ENCODE measurements at regions not wholly inside any gene's neighbourhood (a gene's known extent, or its start where the extent isn't known, plus 50 kb on each side); places are given as distances from the start of the nearest gene placed in this dataset.

DNA sequence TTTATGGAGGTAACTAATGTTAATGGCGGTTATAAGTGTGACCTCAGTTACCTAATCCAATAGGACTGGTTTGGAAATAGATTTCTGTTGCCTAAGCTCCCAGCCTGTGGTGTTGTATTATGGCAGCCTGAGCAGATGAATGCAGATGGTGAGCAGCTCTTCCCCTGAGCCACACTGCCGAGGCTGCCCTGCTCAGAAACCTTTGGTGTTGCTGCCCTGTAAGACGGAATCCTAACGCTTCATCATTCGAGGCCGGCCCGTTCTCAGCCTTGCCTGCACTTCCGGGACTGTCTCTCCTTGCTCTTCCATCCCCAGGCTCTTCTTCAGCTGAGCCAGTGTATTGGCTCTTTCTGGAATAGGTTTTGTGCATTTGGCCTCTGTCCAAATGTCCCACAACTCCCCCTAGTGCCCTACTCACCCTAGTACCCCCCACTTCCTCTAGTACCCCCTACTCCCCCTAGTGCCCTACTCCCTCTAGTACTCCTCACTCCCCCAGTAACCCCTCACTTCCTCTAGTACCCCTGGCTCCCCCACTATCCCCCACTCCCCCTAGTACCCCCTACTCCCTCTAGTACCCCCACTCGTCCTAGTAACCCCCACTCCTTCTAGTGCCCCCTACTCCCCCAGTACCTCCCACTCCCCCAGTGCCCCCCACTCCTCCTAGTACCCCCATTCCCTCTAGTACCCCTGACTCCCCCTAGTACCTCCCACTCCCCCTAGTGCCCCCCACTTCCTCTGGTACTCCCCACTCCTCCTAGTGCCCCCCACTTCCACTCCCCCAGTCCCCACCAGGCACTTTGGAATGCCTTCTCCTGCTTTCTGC lies 106.0 kb upstream of the TAF1B start:
- DNase-seq (ENCODE audit: low read depth, low spot score) = no peak
- H3K27ac ChIP-seq = no peak overlapping the region

DNA sequence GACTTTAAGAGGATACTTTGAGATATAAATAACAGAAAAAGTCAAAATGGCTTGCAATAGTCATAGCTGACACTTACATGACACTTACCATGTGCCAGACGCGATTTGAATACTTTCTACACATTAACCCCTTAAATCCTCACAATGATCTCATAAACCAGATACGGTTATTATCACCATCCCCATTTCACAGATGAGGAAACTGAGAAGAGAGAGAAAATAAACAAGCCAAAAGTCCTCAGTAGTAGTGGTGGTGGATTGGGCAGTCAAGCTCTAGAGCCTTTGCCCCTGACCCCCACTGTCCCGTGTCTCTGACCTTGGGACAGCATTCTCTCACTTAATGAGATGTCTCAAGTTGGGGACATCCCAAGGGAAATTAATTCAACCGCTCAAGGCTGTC lies 105.2 kb upstream of the TAF1B start:
- DNase-seq (ENCODE audit: low read depth, low spot score) = no peak
- H3K27ac ChIP-seq = no peak overlapping the region

DNA sequence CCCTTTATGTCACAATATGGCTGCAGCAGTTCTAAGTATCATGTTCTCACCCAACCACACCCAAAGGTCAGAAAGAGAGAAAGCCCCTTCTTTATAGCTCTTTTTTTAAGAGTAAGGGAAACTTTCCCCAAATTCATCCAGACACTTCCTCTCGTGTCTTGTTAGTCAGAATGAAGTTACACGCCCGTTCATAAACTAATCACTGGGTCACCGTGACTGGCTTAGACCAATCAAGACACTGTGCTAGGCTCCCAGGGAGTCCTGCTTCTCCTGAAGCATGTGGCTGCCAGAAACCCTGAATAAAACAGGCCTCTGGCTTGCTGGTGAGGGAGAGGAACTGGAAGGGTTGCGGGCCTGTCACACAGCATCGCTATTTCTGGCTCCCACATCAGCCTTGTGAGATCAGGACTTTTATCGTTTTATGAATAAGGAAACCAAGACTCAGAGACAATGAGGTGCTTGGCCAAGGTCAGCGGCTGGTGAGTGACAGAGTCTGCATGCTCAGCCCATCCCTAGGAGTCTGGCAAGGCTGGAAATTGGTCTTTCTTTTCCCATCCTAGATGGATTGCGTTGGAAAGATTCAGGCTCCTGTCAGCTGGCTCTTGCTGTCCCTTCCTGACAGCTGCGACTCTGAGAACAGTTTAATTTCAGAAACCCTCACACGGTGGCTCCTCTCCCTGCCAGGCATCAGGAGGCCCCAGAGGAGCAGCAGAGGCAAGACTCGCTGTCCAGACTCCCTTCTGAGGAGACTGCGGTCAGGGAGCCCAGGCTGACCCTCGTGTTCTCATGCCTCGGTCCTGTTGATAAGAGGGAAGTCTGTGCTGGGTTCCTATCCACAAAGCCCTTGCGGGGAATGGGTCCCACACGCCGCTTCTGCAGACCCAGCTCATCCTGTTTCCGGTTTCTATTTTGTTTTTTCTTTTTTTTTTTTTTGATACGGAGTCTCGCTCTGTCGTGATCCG lies 104.5 kb upstream of the TAF1B start:
- no peak overlapping the region for H3K27ac ChIP-seq

DNA sequence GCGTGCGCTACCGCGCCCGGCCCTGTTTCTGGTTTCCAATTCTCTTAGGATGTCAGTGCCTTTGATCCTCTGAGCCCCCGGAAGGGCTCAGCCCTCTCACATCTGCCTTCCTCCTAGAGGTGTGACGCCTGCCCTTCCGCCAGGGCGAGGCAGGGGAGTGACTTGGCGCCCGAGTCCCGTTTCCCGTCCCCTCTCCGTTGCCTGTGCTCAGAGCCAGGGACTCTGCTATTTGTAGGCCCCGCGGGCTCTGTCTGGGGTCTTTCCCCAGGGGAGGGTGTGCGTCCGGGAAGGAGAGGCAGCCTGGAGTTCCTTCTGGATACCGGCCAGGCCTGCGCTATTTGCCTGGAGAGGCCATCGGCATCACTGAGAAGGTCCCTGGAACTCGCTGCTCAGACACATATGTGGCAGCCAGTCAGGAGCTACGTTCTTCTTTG lies 103.7 kb upstream of the TAF1B start:
- no peak overlapping the region for H3K27ac ChIP-seq
- DNase-seq (ENCODE audit: low read depth, low spot score) = no peak

More for the DNA sequence above, 104.5 kb upstream of the TAF1B start:
- DNase-seq (ENCODE audit: low read depth, low spot score) = no peak

DNA sequence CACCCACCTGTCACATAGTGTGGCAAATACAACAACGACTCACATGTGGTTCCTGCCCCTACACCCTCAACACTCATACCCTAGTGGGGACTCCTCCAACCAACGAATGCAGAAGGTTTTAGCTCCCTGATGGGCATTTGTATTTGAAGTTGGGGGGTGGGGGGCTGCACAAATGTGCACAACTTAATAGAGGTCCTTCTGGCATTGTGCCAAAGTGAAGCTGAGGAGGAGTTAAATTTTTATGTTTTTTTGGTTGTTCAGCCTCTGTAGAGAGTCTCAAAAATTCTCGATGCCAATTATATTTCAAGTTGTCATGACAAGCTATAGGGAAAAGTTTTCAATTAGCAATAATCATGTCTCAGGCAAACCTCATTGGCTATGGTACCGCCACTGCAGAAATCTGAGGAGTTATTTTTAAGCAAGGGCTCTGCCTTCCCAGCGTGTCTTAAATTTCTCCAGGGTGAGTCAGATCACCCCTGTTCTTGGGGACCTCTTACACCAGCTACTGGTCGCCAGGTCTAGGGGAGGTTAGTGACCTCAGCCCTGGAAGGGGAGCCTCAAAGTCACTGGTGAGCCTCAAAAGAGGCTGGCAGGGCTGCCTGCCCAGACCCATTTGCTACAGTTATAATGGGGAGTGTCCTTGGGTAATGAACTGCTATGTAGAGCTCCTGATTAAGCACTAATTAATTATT lies 102.7 kb upstream of the TAF1B start:
- no peak for DNase-seq (ENCODE audit: low read depth, low spot score)

DNA sequence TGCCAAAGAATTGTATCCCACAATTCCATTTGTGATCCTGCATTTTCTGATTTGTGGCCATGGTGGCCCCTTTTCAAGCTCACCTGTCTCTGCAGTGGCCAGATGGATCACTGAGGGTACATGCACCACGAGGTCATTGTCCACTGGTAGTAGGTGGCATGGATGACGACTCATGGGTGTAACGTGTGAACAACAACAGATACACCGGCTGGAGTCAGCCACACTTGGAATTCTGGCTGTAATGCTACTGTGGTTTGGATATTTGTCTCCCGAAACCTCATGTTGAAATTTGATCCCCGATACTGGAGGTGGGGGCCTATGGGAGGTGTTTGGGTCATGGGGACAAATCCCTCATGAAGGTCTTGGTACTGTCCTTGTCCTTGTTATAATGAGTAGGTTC lies 102.2 kb upstream of the TAF1B start:
- H3K27ac ChIP-seq = no peak overlapping the region
- no peak for DNase-seq (ENCODE audit: low read depth, low spot score)

More for the DNA sequence above, 102.7 kb upstream of the TAF1B start:
- no peak overlapping the region for H3K27ac ChIP-seq

DNA sequence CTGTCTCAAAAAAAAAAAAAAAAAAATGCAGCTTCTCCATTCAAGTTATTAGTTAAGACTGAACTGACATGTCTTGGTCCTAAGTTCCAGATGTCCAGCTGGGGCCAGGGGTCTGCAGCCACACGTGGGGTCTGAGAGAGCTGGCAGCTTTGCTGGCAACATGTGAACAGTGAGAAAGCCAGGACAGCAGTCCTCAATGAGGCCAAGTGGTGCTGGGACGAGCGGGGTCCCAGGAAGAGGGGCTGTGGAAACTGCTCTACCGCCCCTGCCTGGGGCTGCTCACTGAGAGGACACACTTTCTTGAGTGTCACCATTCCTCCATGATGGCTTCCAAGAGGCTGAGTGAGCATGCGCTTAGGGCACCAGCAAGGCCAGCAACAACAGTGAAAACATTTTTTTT lies 100.7 kb upstream of the TAF1B start:
- DNase-seq (ENCODE audit: low read depth, low spot score) = no peak

DNA sequence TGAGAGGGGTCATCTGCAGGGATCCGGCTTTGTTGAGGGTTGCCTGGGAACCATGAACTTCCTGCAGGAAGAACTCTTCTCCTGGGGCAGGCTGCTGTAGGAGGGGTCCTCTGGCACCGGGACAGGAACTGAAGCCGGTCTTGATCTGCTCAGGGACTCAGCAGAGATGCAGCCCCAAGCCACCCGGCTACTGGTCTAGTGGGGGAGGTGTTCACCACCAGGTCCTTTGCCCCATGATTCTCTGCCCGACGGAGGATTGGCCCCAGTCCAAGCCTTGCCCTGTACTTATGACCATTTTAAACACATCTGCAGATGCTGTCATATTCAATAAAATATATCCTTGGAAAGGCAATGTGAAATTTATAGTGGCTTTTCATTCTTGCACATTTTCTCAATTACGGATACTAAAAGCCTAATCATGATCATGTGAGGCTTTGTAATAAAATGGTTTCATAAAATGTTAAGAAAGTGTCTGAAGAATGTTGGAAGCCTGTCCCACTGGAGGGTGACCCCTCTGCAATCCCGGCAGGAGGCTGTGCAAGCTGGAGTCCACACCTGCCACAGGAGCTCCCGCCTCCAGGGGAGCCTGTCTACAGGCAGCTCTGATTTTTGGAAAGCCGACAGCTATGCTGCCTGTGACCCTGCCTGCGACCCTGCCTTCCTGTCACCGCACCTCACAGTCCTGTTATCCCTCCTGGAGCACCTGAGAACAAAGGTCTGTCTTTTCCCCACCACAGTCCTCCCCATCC lies 98.8 kb upstream of the TAF1B start:
- DNase-seq (ENCODE audit: low read depth, low spot score) = no peak
- H3K27ac ChIP-seq = no peak overlapping the region

More for the DNA sequence above, 100.7 kb upstream of the TAF1B start:
- no peak overlapping the region for H3K27ac ChIP-seq

DNA sequence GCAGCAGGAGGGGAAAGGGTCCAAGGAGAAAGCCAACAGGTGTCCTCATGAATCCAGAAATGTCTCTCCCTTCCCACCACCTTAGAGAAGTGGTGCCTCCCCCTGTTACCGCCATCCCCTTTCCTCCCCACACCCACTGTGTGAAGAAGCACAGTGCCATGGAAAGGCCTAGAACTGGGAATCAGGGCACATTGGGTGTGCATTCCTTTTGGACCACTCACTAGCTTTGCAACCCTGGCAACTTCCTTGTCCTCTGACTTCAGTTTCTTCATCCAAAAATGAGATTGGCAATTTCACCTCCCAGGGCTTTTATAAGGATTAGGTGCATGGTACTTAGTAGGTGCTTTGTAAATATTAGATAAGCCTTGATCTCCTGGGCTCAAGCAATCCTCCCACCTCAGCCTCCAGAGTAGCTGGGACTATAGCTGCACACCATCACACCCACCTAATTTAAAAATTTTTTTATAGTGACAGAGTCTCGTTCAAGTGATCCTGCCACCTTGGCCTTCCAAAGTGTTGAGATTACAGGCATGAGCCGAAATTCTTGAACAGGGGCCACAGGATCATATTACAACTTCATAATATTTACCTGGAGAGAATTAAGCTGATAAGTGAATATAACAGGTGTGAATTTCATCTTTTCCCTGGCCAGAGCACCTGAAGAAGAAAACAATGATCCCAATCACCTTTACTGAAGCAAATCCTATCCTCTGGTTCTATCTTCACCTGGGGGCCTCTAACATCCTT lies 97.9 kb upstream of the TAF1B start:
- no peak overlapping the region for H3K27ac ChIP-seq
- no peak for DNase-seq (ENCODE audit: low read depth, low spot score)

DNA sequence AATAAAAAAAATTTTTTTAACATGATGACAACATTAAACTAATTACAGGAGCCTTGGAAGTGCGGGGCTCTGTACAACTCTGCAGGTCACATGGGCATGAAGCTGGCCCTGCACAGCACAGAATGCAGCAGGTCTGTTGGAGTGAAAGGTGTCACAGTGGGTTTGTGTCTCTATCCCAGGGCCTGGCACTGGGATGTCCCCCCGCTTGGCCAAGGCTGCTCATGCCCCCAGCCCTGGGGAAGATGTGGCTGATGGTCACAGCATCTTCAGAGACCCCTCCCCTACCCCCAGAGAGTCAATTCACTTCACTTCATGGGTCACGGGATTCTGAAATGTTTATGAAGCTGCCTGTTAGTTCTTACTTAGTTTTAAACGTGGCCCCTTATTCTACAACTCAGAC lies 95.9 kb upstream of the TAF1B start:
- DNase-seq (ENCODE audit: low read depth, low spot score) = no peak
- H3K27ac ChIP-seq = no peak overlapping the region

DNA sequence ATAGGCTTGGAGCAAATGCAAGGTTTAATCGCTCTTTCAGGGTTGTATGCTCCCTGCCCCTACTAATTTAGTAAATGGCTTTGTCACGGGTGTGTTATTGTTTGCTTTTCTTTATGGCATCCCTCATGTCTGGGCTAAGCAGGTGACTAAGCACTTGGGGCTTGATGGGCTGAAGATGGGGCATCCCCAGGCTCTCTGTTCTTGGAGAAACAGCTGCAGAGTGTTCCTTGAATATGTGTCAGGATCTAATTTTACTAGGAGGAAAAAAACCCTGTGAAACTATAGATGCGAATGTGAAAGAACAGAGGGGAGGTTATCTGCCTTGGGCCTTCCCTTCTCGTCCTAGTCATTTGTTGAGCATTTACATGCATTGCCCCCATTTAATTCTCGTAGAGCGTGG lies 94.7 kb upstream of the TAF1B start:
- H3K27ac ChIP-seq = no peak overlapping the region
- peak; percentile 55 for DNase-seq (ENCODE audit: low read depth, low spot score)

DNA sequence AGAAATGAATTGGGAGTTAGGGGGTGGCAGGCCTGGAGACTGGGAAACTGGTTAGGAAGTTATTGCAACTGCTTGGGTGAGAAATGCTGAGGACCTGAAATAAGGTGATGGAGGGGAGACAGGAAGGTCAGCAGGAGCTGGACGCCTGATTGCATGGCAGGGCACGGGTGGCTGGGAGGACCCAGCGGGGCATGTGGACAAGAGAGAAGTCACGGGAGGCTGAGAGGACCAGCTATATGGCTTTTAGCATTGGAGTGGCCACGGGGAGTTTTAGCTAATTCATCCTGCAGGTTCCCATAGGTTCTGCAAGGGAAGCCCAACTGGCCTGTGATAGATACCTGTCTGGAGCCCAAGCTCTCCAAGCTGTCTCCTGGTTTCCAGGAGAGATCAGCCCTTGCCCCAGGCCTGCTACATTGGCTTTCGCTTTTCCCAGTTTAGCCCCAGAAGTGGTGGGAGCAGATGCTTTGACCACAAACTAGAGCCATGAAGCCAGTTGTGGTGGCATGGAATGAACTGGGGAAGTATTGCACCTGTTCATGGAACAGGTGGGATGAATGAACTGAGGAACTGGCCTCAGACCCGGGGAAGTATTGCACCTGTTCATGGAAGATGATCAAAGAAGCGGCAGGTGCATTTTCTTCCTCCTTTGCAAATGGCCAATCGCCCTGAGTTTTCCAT lies 93.6 kb upstream of the TAF1B start:
- no peak overlapping the region for H3K27ac ChIP-seq

DNA sequence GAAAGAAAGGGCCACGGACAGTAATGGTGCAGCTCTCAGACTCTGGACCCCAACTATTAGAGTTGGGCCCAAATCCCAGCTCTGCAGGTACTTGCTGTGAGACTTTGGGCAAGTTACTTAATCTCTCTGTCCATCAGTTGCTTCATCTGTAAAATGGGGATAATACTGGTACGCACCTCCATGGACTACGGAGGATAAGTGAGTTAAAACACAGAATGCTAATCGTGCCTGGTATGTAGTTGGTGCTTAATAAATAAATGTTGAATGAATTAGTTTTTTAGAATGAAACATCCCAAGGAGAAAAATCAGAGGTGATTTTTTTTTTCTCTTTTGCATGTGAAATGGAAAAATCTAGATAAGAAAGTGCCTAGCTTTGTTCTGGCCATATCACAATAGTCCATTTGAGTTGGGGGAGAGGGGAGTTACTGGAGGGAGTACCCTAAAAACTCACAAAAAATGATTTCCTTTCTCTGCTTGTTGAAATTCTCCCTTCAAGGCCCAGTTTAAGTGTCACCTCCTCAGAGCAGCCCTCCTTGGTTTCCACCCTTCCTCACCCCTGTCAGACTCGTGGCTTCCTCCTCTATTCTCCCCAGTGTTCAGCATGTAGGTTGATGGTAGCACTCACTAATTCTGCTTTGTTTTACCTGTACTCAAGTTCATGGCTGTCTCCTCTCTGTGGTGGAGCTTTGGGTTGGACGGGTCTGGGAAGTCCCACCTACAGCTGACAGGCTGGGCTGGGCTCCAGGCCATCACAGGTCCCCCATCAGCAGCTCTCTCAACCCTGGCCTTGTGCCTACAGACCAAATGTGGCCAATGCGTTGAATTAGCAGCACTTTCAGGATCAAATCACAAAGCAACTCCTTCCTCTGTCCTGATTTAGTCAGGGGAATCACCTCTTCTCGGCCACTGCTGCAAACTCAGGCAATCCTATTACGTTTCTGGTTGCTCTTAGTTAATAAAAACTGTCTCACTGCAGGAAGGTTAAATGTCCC lies 92.8 kb upstream of the TAF1B start:
- H3K27ac ChIP-seq = no peak overlapping the region
- DNase-seq (ENCODE audit: low read depth, low spot score) = no peak

More for the DNA sequence above, 93.6 kb upstream of the TAF1B start:
- no peak for DNase-seq (ENCODE audit: low read depth, low spot score)

DNA sequence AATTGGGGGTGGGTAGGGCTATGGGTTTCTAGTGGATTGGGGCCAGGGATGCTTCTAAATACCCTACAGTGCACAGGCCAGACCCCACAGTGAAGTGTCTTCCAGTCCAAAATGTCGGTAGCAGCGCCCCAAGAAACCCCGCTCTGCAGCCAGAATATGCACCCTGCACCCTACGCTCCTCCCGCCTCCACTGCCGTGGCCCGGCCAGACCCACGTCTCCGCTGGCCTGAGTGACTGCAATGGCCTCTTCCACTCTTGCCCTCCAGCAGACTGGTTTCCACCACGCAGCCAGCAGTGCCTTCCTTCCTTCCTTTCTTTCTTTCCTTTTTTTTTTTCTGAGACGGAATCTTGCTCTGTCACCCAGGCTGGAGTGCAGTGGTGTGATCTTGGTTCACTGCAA lies 91.4 kb upstream of the TAF1B start:
- no peak for DNase-seq (ENCODE audit: low read depth, low spot score)
- H3K27ac ChIP-seq = peak overlapping the region; percentile 100

DNA sequence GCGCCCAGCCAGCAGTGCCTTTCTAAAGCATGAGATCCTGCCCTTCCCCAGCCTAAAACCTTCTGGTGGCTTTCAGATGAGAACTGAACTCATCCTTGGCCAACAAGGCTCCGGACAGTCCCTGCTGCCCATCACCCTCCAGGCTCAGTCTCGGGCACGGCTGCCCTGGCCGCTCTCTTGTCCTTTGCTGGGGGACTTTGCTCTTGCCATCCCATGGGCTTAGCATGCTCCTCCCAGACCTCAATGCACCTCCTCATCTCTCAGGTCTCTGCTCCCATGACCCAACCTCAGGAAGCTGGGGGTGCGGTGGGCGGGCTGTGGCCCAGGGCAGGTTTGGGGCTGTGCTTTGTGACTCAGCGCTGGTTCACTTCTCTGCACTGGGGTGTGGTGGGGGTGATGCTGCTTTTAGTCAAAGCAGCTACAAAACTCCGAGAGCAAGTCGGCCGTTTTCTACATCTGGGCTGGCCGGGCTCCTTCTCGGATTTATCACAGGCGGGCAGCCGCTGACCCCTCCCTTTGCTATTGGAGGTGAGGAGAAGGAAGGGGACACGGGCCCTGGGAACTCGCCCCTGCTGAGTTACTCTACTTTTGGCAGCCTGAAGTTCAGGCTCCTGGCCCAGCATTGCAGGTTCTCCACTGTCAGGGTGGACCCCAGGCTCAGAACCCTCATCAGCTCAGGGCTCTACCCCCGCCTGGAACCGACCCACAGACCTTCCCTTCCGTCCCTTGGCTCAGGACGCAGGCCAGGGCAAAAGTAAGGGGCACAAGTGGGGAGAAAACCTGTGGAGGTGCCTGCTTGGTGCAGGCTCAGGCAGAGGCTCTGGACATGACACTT lies 90.6 kb upstream of the TAF1B start:
- peak overlapping the region; percentile 100 for H3K27ac ChIP-seq
- peak; percentile 88 for DNase-seq (ENCODE audit: low read depth, low spot score)

DNA sequence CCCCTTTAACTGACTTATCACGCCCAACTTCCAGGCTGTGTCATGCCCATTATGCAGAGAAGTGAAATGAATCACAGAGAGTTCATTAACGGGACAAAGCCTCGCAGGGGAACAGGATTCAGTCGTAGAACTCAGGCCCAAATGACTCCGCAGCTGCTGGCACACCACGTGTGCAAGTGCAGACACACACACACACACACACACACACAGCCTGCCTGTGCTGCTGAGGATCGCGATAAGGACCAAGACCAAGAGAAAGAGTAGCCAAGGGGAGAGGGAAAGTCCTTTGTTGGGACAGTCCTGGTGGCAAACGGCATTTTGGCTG lies 90.0 kb upstream of the TAF1B start:
- DNase-seq (ENCODE audit: low read depth, low spot score) = peak; percentile 99
- H3K27ac ChIP-seq = peak overlapping the region; percentile 100

Measured in epithelial cell of prostate (primary cell).